ENCODE measurements at regions not wholly inside any gene's neighbourhood (a gene's known extent, or its start where the extent isn't known, plus 50 kb on each side); places are given as distances from the start of the nearest gene placed in this dataset.

DNA sequence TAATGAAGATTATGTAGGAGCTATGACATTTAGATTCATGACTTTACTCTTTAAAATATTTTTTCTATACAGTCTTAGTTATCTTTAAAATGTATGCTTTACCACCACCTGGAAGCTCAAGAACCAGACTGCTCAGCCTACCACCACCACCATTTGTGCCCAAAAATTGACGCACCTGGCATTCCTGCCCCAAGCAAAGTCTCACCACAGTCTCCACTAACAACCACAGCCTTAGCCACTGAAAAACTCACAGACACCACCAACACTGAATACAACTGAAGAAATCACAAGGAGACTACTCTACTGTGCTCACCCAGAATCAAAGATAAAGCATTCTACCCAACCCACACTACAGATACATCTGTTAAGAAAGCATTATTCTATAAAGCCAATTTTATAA lies 201.9 kb upstream of the PDE10A start:
- DNase-seq (ENCODE audit: low read depth, low spot score) (no peak), ATAC-seq (no peak)
- Histone ChIP-seq H3K36me3 (ENCODE audit: control insufficient read depth, insufficient read depth, low read length) (no peaks in the 10 kb centered on the region), H3K27me3 (ENCODE audit: control insufficient read depth, insufficient read depth, low read length) (peaks cover 10% of the 10 kb centered on the region; the same call in 1 of the 2 replicates), H3K9me3 (ENCODE audit: control insufficient read depth, insufficient read depth, low read depth, low read length) (no peaks in the 10 kb centered on the region), H3K4me1 (ENCODE audit: control insufficient read depth, insufficient read depth, low read length) (no peaks in the 10 kb centered on the region), H3K4me3 (ENCODE audit: low read depth in 2 of 2, low read length in 2 of 2) (no peak overlapping the region), H3K27ac (ENCODE audit: low read length) (no peak overlapping the region)
- POLR2A ChIA-PET = no interaction called here
- no TSS peak for BruUV-seq (replicated peaks)
- intact Hi-C loops (cut with micrococcal nuclease; ENCODE audit: unreplicated experiment) (no loop called here), in situ Hi-C loops (cut with HindIII; ENCODE audit: low pct_unique_long_range_greater_than_20kb, low sequenced_read_pairs) (no loop called here)
- TF ChIP-seq POLR2AphosphoS5 (IDR thresholded peaks at IDR 0.05; ENCODE audit: low read depth, low read length) (no peak), REST (IDR thresholded peaks at IDR 0.05; ENCODE audit: insufficient read depth in 1 of 2, low read depth in 2 of 2, low read length in 1 of 2) (no peak), SIN3A (IDR thresholded peaks at IDR 0.05; ENCODE audit: borderline replicate concordance, insufficient read depth, low read depth, low read length) (no peak), TCF7L2 (IDR thresholded peaks at IDR 0.05; ENCODE audit: low read depth, low read length) (no peak), CTCF (IDR thresholded peaks at IDR 0.05) (no peak)
- CTCF ChIA-PET = no interaction called here

DNA sequence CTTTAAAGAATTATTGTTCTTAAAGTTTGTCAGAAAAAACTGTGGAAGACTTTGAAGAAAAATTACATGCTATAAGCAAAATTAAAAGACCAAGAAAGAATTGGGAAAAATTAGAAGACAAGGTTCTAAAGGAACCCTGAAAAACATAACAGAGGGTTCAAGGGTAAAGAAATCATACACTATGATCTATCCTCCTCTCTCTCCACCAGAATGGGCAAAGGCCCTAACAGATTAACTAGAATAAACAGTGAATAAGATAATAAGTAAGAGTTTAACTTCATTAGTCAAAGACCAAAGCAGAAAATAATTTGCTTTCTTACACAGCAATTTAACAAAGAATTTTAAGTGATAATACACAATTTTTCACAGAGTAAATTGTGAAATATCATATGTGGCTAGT lies 201.2 kb upstream of the PDE10A start:
- Histone ChIP-seq H3K4me3 (ENCODE audit: low read depth in 2 of 2, low read length in 2 of 2) (no peak overlapping the region), H3K27ac (ENCODE audit: low read length) (no peak overlapping the region), H3K9me3 (ENCODE audit: control insufficient read depth, insufficient read depth, low read depth, low read length) (no peaks in the 10 kb centered on the region), H3K27me3 (ENCODE audit: control insufficient read depth, insufficient read depth, low read length) (peaks cover 10% of the 10 kb centered on the region; the same call in 1 of the 2 replicates), H3K36me3 (ENCODE audit: control insufficient read depth, insufficient read depth, low read length) (no peaks in the 10 kb centered on the region), H3K4me1 (ENCODE audit: control insufficient read depth, insufficient read depth, low read length) (no peaks in the 10 kb centered on the region)
- TF ChIP-seq SIN3A (IDR thresholded peaks at IDR 0.05; ENCODE audit: borderline replicate concordance, insufficient read depth, low read depth, low read length) = no peak
- no peak for TF ChIP-seq POLR2AphosphoS5 (IDR thresholded peaks at IDR 0.05; ENCODE audit: low read depth, low read length)
- no peak for TF ChIP-seq TCF7L2 (IDR thresholded peaks at IDR 0.05; ENCODE audit: low read depth, low read length)
- no peak for TF ChIP-seq REST (IDR thresholded peaks at IDR 0.05; ENCODE audit: insufficient read depth in 1 of 2, low read depth in 2 of 2, low read length in 1 of 2)
- CTCF ChIA-PET = no interaction called here
- POLR2A ChIA-PET = no interaction called here
- in situ Hi-C loops (cut with HindIII; ENCODE audit: low pct_unique_long_range_greater_than_20kb, low sequenced_read_pairs) = no loop called here
- BruUV-seq (replicated peaks) = no TSS peak
- no peak for ATAC-seq
- no peak for DNase-seq (ENCODE audit: low read depth, low spot score)
- intact Hi-C loops (cut with micrococcal nuclease; ENCODE audit: unreplicated experiment) = no loop called here

Measured in Panc1 (cell line).